Ishikawa (cell line): ENCODE measurements at regions not wholly inside any gene's neighbourhood (a gene's known extent, or its start where the extent isn't known, plus 50 kb on each side); places are given as distances from the start of the nearest gene placed in this dataset.

Experiments
- CEBPB ChIP-seq: IDR thresholded peaks from 2 replicates; pipeline ENCODE4 v1.6.1; 2012
- CREB1 ChIP-seq: IDR thresholded peaks from 2 replicates; pipeline ENCODE4 v1.6.1; 2012; ENCODE audit warnings: low read depth
- EGR1 ChIP-seq: IDR thresholded peaks from 2 replicates; pipeline ENCODE4 v1.6.1; 2012
- EP300 ChIP-seq: IDR thresholded peaks from 2 replicates; pipeline ENCODE4 v1.6.1; 2012; ENCODE audit warnings: borderline replicate concordance
- FOXM1 ChIP-seq: IDR thresholded peaks from 2 replicates; pipeline ENCODE4 v1.6.1; 2012; ENCODE audit warnings: low read depth, borderline replicate concordance
- NFIC ChIP-seq: IDR thresholded peaks from 2 replicates; pipeline ENCODE4 v1.6.1; 2012
- RAD21 ChIP-seq: IDR thresholded peaks from 2 replicates; pipeline ENCODE4 v1.6.1; 2012; ENCODE audit warnings: low read depth
- TAF1 ChIP-seq: IDR thresholded peaks from 2 replicates; pipeline ENCODE4 v1.6.1; 2012; ENCODE audit warnings: low read depth, mild to moderate bottlenecking
- TCF12 ChIP-seq: IDR thresholded peaks from 2 replicates; pipeline ENCODE4 v1.6.1; 2012; ENCODE audit warnings: low read depth
- TEAD4 ChIP-seq: IDR thresholded peaks from 2 replicates; pipeline ENCODE4 v1.6.1; 2012
- YY1 ChIP-seq: IDR thresholded peaks from 2 replicates; pipeline ENCODE4 v1.6.1; 2012; ENCODE audit warnings: low read depth
- ZBTB7A ChIP-seq: IDR thresholded peaks from 2 replicates; pipeline ENCODE4 v1.6.1; 2012; ENCODE audit warnings: low read depth
- TF ChIP-seq, protein P1 (sequence below): IDR thresholded peaks from 2 replicates; pipeline ENCODE4 v1.6.1; 2012
- TF ChIP-seq, protein P2 (sequence below): IDR thresholded peaks from 2 replicates; pipeline ENCODE4 v1.6.1; 2012; ENCODE audit warnings: low read depth, mild to moderate bottlenecking
- TF ChIP-seq, protein P3 (sequence below): IDR thresholded peaks from 2 replicates; pipeline ENCODE4 v1.6.1; 2012

DNA sequence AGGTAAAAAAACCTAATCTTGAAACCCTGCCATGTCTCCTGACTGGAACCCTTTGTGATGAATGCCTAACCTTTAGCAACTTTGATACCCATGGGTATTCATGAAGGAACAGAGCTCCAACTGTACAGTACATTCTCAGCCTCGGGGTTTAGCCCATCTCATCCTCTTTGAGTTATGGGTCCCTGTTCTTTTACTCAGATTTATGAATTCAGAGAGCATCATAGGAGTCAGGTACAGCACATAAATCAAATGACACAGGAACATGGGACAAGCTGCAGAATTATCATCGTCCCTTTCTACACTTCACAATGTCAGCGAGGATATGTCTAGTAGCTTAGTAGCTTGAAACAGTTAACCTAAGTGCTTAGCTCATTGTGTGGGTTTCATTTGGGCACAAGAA is 527.4 kb downstream of the NOVA1 start:
- TF ChIP-seq TAF1: no peak
- TF ChIP-seq, protein P1, sequence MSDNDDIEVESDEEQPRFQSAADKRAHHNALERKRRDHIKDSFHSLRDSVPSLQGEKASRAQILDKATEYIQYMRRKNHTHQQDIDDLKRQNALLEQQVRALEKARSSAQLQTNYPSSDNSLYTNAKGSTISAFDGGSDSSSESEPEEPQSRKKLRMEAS: no peak
- no peak for TF ChIP-seq TEAD4
- TF ChIP-seq, protein P2, sequence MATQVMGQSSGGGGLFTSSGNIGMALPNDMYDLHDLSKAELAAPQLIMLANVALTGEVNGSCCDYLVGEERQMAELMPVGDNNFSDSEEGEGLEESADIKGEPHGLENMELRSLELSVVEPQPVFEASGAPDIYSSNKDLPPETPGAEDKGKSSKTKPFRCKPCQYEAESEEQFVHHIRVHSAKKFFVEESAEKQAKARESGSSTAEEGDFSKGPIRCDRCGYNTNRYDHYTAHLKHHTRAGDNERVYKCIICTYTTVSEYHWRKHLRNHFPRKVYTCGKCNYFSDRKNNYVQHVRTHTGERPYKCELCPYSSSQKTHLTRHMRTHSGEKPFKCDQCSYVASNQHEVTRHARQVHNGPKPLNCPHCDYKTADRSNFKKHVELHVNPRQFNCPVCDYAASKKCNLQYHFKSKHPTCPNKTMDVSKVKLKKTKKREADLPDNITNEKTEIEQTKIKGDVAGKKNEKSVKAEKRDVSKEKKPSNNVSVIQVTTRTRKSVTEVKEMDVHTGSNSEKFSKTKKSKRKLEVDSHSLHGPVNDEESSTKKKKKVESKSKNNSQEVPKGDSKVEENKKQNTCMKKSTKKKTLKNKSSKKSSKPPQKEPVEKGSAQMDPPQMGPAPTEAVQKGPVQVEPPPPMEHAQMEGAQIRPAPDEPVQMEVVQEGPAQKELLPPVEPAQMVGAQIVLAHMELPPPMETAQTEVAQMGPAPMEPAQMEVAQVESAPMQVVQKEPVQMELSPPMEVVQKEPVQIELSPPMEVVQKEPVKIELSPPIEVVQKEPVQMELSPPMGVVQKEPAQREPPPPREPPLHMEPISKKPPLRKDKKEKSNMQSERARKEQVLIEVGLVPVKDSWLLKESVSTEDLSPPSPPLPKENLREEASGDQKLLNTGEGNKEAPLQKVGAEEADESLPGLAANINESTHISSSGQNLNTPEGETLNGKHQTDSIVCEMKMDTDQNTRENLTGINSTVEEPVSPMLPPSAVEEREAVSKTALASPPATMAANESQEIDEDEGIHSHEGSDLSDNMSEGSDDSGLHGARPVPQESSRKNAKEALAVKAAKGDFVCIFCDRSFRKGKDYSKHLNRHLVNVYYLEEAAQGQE: no peak
- no peak for TF ChIP-seq EGR1
- no peak for TF ChIP-seq YY1
- TF ChIP-seq CEBPB: no peak
- no peak for TF ChIP-seq NFIC
- TF ChIP-seq CREB1: no peak
- no peak for TF ChIP-seq ZBTB7A

DNA sequence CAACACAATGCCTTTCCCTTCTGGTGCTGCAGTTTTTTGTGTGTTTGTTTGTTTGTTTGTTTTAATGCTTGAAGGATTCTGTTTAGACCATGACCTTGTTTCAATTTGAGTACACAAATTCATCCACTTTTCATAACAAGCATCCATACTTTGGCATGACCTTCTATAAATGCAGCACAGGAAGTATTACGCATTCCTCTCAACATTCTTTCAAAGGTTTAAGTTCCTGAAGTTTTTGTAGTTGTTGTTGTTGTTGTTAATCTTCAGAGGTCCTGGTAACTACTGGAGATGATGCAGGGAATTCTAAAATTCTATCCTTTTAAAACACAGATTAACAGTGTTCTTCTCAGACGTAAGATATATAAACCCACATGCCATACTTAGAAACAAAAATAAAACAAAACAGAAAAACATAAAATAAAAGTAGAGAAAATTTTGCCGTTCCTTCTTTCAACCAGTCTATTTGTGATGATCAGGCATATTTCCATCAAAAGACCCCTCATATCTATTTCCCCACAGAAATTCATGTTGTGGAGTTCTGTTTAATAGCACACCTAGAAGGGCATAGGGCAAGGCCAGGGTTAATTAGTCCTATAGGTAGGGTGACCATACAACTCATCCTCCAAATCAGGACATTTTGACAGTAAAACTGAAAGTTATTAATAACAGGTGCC is 529.9 kb downstream of the NOVA1 start:
- no peak for TF ChIP-seq RAD21
- no peak for TF ChIP-seq EP300
- no peak for TF ChIP-seq TAF1
- TF ChIP-seq, protein P1: no peak
- no peak for TF ChIP-seq TCF12
- no peak for TF ChIP-seq TEAD4
- TF ChIP-seq, protein P3, sequence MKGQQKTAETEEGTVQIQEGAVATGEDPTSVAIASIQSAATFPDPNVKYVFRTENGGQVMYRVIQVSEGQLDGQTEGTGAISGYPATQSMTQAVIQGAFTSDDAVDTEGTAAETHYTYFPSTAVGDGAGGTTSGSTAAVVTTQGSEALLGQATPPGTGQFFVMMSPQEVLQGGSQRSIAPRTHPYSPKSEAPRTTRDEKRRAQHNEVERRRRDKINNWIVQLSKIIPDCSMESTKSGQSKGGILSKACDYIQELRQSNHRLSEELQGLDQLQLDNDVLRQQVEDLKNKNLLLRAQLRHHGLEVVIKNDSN: no peak
- no peak for TF ChIP-seq EGR1
- no peak for TF ChIP-seq CREB1
- TF ChIP-seq ZBTB7A: no peak
- TF ChIP-seq YY1: no peak
- TF ChIP-seq CEBPB: no peak

DNA sequence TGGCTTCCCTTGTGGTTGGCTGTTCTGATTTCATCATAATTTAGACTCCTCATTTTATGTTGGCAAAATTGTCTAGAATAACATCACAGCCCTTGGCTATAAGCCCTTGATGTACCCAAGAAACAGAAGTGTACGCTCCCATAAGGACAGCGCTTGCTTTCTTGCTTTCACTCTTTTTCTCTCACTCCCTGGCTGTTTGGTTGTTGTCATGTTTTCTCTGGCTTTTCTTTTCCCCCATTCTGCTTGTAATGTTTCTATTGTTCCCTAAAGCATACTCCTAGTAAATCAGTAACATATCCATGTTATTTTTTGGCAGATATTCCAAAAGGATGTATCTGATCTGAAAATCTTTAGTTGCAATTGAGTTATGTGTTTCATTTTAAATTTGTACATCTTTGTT is 530.5 kb downstream of the NOVA1 start:
- TF ChIP-seq CEBPB (no peak), TAF1 (no peak), CREB1 (no peak), NFIC (no peak), RAD21 (no peak), FOXM1 (no peak)
- TF ChIP-seq, protein P2: no peak
- TF ChIP-seq, protein P1: no peak

DNA sequence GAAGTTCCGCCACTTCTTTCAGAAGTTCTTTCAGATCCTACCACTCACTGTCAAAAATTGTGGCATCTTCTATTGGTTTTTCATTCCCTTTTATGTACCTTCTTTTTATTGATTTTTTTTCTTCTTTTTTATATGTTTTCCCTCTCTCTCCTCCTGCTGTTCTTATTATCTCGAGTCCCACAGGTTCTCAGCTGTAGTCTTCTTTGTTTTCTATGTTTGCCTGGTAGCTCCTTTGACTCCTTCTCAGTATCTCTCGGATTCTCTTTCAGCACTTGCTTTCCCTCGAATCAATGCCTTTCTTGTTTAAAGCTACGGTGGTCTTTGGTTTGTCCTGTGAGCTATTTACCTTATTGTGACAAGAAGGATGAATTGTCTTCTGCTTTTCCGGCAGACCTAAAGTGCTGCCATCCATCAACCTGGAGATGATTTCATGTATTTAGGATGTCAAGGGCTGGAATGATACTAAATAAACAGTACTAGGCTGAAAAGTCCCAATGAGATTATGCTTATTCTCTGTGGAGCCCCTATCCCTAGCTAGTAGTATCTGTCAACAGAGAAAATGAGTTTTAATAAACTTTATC is 541.7 kb downstream of the NOVA1 start:
- TF ChIP-seq NFIC: no peak
- TF ChIP-seq ZBTB7A: no peak

DNA sequence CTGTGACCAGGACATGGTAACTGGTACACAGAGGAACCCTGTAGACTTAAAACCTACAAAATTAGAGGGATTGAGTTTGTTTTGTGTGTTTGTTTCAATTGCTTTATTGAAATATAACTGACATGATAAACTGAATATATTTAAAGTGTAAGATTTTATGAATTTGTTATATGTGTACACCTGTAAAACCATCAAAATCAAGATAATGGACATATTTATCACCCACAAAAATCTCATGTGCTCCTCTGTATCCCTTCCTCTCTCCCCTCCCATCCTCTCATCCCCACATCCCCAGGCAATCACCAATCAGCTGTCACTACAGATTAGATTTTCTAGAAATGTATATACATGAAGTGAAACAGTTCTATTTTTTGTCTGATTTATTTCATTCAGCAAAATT is 565.5 kb downstream of the NOVA1 start:
- TF ChIP-seq, protein P2: no peak
- TF ChIP-seq TEAD4 (no peak), CEBPB (no peak), ZBTB7A (no peak), RAD21 (no peak), CREB1 (no peak)
